ENCODE measurements at regions not wholly inside any gene's neighbourhood (a gene's known extent, or its start where the extent isn't known, plus 50 kb on each side); places are given as distances from the start of the nearest gene placed in this dataset.

GRCh38 chr15:98532063-98532462, 116.3 kb upstream of the IGF1R start:
- H3K4me3 ChIP-seq (ENCODE audit: low read depth, low read length): no peak overlapping the region
- DNase-seq (ENCODE audit: low read depth): no peak
- no peak for TF ChIP-seq CTCF (IDR thresholded peaks at IDR 0.05; ENCODE audit: insufficient read depth, low read length)

- TF ChIP-seq CTCF (IDR thresholded peaks at IDR 0.05; ENCODE audit: insufficient read depth, low read length): no peak
- no peak overlapping the region for H3K4me3 ChIP-seq (ENCODE audit: low read depth, low read length)
- DNase-seq (ENCODE audit: low read depth): no peak
Observed at GRCh38 chr15:98536976-98537375, 111.4 kb upstream of the IGF1R start.

- TF ChIP-seq CTCF (IDR thresholded peaks at IDR 0.05; ENCODE audit: insufficient read depth, low read length): no peak
- no peak for DNase-seq (ENCODE audit: low read depth)
- H3K4me3 ChIP-seq (ENCODE audit: low read depth, low read length): no peak overlapping the region
Observed at GRCh38 chr15:98537516-98538060, 110.8 kb upstream of the IGF1R start.

GRCh38 chr15:98541519-98541918, 106.8 kb upstream of the IGF1R start:
- no peak overlapping the region for H3K4me3 ChIP-seq (ENCODE audit: low read depth, low read length)
- no peak for TF ChIP-seq CTCF (IDR thresholded peaks at IDR 0.05; ENCODE audit: insufficient read depth, low read length)
- DNase-seq (ENCODE audit: low read depth): no peak

GRCh38 chr15:98543237-98543636, 105.1 kb upstream of the IGF1R start:
- no peak for TF ChIP-seq CTCF (IDR thresholded peaks at IDR 0.05; ENCODE audit: insufficient read depth, low read length)
- no peak overlapping the region for H3K4me3 ChIP-seq (ENCODE audit: low read depth, low read length)
- no peak for DNase-seq (ENCODE audit: low read depth)

GRCh38 chr15:98546329-98546728, 102.0 kb upstream of the IGF1R start:
- TF ChIP-seq CTCF (IDR thresholded peaks at IDR 0.05; ENCODE audit: insufficient read depth, low read length): no peak
- DNase-seq (ENCODE audit: low read depth): no peak
- H3K4me3 ChIP-seq (ENCODE audit: low read depth, low read length): no peak overlapping the region

GRCh38 chr15:98547275-98547674, 101.1 kb upstream of the IGF1R start:
- H3K4me3 ChIP-seq (ENCODE audit: low read depth, low read length): no peak overlapping the region
- no peak for DNase-seq (ENCODE audit: low read depth)
- TF ChIP-seq CTCF (IDR thresholded peaks at IDR 0.05; ENCODE audit: insufficient read depth, low read length): no peak
